NCI-H1436 (cell line): ENCODE measurements at regions not wholly inside any gene's neighbourhood (a gene's known extent, or its start where the extent isn't known, plus 50 kb on each side); places are given as distances from the start of the nearest gene placed in this dataset.
"Not testable (repeated sequence)": the region's sequence is repeated elsewhere in the genome, so short reads cannot be mapped to it uniquely, and the experiment has no call there.

ENCODE experiments used
- DNase-seq: peaks from one replicate; lab custom pipeline; 2025; lab: John Stamatoyannopoulos, UW

DNA sequence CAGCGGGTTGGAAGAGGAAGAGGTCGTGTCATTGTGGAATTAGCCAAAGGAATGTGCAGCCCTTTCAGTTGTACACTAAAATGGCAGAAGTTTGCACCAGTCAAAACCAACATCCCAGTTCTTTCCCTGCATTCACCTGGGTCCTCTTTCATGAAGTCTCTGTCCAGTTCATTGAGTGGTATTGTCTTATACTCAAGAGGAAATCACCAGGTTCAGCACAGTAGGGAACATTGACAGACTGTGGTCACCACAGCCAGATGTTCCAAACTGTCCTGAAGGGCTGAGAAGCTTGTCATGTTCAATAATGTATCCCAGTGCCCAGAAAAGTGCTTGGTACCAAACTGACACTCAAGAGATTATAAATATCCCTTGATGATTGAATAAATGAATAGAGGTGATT lies 131.6 kb downstream of the GLUL start:
- no peak for DNase-seq

DNA sequence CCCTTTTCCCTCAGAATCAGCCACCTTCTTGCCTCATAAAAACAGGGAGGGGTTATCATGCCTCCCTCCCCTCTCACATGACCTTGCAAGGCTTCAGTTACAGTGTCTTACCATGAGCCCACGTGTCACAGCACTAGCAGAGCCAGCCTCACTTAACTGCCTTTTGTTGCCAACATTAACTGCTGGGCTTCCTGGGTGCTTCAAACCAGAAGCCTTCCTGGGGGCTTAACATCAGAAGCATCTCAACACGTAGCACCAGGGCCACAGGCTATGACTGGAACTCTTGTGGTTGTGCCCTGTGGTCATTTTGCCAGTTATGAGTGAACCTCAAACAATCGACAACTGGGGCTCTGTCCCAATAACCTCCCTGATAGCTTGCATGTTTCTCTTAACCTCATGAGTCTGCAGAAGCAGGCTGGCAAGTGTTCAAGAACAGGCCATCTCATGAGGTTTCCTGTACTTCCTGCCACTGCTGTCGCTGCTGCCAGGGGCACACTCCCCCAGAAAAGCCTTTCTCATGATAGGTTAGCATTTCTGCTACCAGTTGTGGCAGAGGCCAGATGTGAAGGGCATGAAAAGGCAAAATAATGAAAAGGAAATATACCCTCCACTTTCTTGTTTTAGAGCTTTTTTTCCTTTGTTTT lies 132.2 kb downstream of the GLUL start:
- no peak for DNase-seq

DNA sequence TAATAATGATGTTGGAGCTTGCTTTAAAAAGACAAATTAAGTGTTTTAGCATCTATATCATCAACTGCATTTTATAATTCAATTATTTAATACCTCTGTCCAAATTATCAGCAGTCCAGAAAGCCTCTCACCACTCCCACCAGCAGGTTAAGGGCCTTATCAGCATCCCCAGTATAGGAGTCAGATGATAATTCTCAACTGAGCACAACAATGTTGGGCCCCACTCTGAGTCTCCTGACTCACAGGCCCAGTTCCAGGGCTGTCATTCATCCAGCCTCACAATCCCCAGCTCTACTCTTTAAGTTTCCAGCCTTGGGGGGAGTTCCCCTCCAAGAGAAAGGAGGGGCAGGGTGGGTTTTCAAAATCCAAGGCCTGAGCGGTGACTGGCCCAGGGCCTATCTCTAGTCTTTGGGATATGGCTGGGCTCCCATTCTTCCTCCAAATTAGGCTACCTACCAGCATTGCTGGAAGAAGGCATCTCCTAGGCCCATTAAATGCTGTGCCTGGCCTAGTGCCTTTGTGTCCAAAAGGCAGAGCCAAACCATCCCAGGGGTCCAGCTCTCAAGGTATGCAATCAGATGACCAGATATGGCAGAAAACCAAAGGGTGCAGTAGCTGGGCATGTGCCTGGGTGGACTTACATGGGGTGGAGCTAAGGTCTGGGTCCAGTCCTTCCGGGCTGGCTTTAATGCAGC lies 134.1 kb downstream of the GLUL start:
- no peak for DNase-seq

DNA sequence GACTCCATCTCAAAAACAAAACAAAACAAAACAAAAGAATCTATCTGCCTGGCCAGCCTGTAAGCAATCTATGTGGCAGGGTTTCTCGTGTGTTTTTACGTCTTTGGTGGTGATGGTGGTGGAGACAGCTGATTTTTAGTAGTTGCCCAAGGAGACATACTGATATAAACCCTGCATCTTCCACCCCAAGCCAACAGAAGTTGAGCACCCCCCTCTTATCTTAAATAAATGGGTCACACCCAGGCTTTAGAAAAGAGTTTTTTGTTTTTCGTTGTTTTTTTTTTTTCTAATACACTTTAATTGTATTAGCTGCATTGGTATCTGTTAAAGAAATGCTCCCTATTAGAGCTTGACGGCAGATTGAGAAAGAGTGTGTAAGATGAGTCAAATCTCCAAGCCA lies 134.7 kb downstream of the GLUL start:
- no peak for DNase-seq

DNA sequence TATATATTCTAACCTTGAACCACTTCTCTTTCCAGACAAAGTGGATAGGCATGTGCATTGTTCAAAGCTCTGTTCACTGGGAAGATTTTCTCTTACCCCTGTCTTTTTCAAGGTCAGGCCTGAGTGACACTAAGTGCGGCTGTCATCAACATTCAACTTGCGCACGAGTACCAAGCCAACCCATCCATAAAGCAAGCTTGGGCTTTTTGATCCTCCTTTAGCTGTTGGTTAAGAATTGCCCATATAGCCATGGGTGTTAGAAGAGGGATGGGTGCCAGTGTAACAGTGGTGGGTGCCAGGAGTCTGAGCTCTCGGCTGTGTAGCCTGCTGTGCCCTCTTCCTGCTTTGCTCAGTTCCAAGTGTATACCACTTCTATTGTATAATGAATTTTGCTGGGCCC lies 136.1 kb downstream of the GLUL start:
- DNase-seq: no peak

DNA sequence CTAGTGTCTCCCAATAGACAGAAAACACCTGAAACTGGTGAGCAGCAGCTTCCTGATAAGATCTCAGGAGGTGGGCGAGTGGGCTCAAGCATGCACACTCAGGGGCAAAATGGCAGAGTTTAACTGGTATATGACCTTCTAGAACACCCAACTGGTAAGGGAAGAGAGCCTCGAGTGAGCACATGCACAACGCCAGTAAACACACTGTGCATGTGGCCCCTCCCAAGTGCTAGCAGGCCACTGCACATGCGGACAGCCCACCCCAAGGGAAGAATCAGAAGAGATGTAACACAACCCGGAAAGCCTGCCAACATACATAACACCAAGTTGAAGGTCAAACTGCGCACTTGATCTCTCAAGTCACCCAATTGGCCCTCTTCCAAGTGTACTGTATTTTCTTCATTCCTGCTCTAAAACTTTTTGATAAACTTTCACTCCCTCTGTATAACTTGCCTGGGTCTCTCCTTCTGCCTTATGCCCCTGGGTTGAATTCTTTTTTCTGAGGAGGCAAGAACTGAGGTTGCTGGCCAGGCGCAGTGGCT lies 138.2 kb downstream of the GLUL start:
- DNase-seq: no peak

DNA sequence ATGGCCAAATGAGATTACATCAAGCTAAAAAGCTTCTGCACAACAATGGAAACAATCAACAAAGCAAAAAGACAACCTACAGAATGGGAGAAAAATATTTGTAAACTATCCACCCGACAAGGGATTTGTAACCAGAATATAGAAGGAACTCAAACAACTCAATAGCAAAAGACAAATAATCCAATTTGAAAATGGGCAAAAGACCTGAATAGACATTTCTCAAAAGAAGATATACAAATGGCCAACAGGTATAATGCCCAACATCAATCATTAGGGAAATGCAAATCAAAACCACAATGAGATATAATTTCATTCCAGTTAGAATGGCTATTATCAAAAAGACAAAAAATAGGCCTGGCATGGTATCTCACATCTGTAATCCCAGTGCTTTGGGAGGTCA lies 140.0 kb downstream of the GLUL start:
- no peak for DNase-seq

DNA sequence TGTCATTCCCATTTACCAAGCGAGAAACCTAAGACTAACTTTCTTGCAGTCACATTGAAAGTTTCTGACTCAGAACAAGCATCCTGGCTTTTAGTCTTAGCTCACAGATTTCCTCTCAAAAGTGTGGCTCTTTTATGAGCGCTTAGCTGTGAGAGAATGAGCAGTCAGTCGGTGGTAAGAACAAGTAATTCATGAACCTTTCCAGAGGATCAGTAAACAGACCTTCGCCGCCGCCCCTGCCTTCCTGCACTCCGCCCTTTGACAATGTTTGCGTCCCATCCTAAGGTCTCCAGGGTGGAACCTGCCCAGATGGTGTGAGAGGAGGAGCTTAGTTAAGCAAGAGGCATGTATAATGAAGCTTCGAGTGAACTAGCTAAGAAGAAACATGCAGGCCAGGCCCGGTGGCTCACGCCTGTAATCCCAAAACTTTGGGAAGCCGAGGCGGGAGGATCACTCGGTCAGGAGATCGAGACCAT lies 142.4 kb downstream of the GLUL start:
- DNase-seq: no peak

DNA sequence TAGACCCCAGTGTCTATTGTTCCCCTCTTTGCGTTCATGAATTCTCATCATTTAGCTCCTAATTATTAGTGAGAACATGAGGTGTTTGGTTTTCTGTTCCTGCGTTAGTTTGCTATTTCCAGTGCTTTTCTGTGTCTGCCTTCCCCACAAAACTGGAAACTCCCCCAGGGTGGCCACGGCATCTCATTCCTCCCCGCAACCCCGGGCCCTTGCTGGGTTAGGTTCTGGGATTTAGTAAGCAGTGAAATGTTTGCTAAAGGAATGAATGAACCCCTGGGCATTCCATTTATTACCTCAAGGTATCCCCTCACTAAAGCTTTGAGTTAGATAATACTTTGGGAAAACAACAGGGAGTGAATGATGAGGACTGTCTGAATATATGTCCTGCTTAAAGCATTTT lies 142.9 kb downstream of the GLUL start:
- no peak for DNase-seq

DNA sequence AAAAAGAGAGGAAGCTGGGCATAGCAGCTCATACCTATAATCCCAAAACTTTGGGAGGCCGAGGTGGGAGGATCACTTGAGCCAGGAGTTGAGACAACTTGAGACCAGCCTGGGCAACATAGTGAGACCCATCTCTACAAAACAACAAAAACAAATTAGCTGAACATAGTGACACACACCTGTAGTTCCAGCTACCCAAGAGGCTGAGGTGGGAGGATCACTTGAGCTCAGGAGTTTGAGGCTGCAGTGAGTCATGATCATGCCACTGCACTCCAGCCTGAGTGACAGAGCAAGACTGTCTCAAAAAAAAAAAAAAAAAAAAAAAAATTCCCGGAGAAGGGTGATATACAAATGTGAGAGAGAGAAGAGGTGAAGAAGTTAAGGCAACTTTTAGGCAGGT lies 143.8 kb downstream of the GLUL start:
- DNase-seq: not testable (repeated sequence)

DNA sequence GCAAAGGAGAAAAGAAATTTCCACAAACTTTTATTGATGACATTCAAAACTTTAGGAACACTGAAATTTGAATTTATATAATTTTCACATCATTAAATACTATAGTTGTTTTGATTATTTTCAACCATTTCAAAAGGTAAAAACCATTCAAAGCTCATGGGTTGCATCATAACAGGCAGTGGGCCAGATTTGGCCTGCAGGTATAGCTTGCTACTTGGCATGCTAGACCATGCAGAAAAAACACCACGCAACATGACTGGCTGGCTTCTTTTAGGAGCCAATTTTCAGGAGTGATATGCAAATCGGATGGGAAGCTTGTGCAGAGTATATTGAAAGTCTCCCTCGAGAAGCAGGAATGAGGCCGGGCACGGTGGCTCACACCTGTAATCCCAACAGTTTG lies 144.8 kb downstream of the GLUL start:
- DNase-seq: no peak

DNA sequence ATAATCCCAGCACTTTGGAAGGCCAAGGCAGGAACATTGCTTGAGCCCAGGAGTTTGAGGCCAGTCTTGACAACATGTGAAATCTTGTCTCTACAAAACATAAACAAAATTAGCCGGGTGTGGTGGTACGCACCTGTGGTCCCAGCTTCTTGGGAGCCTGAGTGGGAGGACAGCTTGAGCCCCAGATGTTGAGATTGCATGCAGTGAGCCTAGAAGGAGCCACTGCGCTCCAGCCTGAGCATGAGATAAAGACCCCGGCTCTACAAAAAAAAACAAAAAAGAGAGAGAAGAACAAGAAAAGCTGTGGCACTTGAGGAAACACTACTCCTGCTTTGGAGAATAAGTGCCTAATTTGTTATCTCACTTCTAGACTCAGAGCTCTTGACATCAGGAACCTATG lies 146.6 kb downstream of the GLUL start:
- no peak for DNase-seq

DNA sequence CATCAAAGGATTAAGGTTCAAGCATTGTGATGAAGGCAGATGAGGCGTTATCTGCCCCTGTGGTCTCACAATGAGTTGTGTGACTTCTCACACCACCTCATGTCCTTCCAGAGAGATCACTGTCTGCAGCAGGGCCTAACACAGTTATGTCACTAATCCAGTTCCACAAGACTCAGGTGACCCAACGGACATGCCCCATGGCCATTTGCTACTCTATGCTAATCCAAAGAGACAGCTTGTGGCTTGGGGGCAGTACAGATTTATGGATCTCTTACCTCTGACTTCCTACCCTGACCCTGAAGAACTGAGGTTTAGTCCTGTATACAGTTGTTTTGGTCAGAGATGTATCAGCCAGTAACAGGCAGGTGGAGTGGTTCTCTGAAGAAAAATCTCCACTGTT lies 147.1 kb downstream of the GLUL start:
- DNase-seq: no peak

DNA sequence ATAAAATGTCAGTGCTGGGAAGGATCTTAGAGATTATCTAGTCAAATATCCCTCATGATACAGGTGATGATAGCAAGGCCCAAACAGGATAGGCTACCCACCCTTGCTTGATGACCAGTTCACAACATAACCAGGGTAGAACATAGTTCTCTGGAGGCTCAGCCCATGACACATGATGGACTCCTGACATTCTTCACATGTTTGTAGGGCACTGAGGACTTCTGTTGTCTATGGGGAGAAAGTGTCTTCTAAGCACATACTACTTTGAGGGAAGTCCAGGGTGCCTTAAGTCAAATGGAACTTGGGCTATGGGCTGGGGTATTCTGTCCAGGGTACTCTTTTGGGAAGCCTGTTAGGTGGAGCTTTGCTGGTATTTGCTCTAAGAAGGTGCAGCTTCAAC lies 148.9 kb downstream of the GLUL start:
- no peak for DNase-seq

DNA sequence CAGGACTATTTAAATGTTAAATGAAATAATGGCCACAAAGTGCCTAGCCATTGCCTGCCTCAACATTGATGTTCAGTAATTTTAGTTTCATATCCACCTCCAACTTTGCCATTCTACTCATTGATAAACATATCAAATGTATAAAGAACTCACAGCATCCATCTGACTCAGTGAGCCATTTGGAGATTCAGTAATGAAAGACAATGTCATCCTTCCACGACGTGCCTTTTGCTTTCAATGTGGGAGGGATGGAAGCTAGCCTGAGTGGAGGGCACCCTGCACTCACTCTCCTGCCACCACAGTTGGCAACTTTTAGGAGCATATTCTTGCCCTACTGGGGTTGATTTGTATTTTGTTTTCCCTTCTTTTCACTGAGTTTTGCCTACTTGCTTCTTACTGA lies 151.5 kb downstream of the GLUL start:
- no peak for DNase-seq

DNA sequence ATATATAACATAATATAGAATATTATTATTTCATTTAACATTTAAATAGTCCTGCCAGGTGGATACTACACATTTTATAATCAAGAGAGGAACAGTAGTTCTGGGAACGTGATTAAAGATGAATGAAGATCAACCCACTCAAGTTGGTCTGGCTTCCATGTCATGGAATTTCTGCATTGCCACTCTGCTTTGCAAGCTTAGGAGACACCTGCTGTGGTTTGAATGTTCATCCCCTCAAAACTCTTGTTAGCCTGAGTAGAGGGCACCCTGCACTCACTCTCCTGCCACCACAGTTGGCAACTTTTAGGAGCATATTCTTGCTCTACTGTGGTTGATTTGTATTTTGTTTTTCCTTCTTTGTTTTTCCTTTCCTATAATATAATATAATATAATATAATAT lies 153.2 kb downstream of the GLUL start:
- DNase-seq: no peak

DNA sequence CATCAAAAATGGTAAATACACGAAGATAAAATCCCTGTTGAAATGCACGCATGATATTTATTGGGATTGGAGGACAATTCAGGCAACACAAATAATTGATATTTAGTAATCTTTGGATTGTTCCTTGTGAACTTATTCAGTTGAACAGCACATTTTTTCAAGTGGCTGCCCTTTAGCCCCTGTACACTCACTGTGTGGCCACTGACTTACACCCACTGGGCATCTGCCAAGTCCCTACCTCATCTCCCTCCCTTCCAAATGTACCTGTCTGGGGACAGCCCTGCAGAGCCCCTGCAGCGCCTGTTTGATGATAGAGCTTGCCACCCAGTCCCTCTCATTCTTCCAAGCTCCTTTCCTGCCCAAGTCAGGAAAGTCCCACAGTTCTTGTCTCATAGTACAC lies 154.3 kb downstream of the GLUL start:
- no peak for DNase-seq

DNA sequence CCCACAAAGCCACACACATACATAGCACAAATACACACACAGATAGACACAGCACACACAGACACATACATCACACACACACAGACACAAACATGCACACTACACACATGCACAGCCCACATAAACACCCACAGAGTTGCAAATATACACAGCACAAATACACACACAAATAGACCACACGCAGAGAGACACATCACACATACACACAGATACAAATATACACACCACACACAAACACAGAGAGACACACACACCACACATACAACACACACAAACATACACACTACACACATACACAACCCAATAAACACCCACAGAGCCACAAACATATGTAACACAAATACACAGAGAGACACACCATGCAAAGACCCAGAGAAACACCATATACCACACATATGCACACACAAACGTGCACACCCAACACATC lies 154.9 kb downstream of the GLUL start:
- no peak for DNase-seq

DNA sequence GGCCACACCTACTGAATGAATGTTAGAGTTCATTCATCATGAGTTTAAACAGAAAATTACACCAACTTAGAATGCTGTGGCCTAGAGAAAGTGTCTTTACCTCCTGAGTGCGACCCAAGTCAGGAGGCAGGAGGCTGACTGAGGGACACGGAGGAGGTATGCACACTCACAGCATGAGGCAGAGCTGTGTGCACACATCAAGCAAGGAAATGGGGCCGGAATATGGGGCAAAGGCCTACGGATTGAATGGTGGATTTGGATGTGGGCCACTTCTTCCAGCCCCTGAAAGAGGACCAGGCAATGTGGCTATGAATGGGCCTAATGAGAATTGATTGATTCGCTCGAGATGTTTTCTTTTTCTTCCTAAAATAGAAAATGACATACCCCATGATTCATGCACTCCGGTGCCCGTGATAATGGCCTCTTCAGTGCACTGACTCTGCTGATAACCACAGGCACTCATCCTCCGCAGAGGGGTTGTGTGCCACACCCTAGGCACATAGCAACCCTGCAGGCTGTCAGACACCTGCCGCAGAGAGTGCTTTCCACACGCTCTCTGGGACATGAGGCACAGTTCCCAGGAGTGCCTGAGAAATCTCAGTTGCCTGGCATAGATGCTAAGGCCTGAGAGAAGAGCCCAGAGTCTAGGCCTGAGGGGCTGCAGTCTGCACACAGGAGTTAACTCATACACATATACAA lies 155.5 kb downstream of the GLUL start:
- peak; percentile 84 for DNase-seq

DNA sequence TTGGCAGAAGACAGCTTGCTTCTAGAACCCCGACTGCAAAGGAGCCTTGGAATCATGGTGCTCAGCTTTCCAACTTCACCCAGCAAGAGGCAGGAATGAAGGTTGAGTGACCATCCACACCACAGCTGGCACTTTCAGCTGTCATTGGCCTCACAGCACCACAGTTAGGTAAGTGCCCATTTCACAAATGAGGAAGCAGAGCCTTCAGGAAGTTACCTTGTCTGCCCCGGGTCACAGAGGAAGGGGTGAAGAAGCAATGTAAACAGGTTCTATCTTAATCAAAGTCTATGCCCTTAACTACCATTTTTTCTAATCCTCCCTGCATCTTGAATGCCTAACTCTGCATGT lies 156.0 kb downstream of the GLUL start:
- no peak for DNase-seq

DNA sequence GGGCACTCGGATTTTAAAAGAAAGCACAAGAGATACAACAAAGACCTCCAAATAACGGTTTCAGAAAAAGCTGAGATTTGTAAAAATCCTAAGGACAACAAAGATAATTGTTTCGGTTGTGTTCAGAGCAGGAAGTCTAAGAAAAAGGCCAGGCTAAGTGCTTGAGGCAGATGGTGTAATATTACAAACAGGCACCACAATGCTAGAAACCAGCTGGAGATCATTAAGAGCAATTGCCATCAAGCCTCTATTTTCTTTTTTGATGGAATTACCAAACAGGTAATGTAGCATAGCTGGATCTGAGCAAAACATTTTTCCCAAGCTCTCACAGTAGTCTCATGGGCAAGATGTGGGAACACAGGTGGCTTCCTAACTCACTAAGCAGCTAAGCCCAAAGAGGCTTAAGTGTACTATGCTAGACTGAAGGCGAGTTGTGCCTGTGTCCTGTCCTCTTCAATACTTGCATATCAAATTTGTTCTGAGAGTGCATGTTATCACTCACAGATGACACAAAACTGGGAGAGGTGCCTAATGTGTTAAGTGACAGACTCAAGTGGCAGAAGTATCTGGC lies 161.6 kb downstream of the GLUL start:
- peak; percentile 56 for DNase-seq

DNA sequence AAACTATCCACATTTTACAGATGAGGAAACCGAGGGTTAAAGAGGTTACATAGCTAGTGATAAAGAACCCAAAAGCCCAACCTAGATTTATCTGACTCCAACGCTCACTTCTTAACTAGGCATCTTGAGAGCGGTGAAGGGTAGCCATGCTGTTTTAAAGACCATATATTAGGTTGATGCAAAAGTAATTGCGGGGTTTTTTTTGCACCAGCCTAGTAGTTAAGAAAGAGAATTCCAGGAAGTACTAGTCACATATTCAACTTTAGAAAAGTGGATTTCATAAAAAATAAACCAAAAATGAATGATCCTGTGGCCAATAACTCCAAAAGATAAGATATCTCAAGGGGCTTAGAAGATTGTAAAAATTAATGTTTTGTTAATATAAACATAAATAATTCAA lies 162.1 kb downstream of the GLUL start:
- DNase-seq: no peak
